OCI-LY7 (cell line): ENCODE measurements at regions not wholly inside any gene's neighbourhood (a gene's known extent, or its start where the extent isn't known, plus 50 kb on each side); places are given as distances from the start of the nearest gene placed in this dataset. TPM values are rescaled to one million over a fixed set of nuclear protein-coding genes. Genes with fewer than 3 reads are reported as not detected.

Experiments used
- BruUV-seq: library from RNA; stranded (reverse); fragments of 400-500 nt; replicated peaks from 2 replicates; lab custom pipeline; 2021; lab: Mats Ljungman, UMichigan
- CTCF ChIA-PET: fragments of 300-600 bp; sonication (Branson Sonifier 250); formaldehyde crosslinking; loops from one replicate; lab custom pipeline; 2022; ENCODE audit warnings: antibody characterized with exemption; ENCODE audit not compliant: unreplicated experiment; lab: Charles Lee
- POLR2A ChIA-PET: fragments of 300-600 bp; sonication (Branson Sonifier 250); formaldehyde crosslinking; loops from one replicate; lab custom pipeline; 2022; ENCODE audit warnings: antibody characterized with exemption; lab: Charles Lee
- DNase-seq: peaks from one replicate; pipeline ENCODE4 v3.0.0-alpha.2; 2015; ENCODE audit warnings: low spot score
- H2AFZ ChIP-seq: fragments of 200-600 bp; sonication (generic), shearing (Covaris generic); 2 replicates; pipeline ENCODE4 v1.6.1; 2014; ENCODE audit warnings: mild to moderate bottlenecking, antibody characterized with exemption, low read length, moderate library complexity
- H3K27ac ChIP-seq: fragments of 200-600 bp; sonication (generic); 2 replicates; pipeline ENCODE4 v1.5.1; 2014; ENCODE audit warnings: mixed run types, low read depth, mild to moderate bottlenecking, moderate library complexity, low read length, inconsistent platforms; ENCODE audit not compliant: poor library complexity, severe bottlenecking
- H3K36me3 ChIP-seq: fragments of 200-600 bp; sonication (generic); 2 replicates; pipeline ENCODE4 v1.6.1; 2014; ENCODE audit warnings: mild to moderate bottlenecking, antibody characterized with exemption, low read length, moderate library complexity, mixed read lengths; ENCODE audit not compliant: insufficient read depth
- H3K4me1 ChIP-seq: fragments of 200-600 bp; sonication (generic); 2 replicates; pipeline ENCODE4 v1.5.1; 2014; ENCODE audit warnings: mild to moderate bottlenecking, low read length; ENCODE audit not compliant: insufficient read depth, poor library complexity, severe bottlenecking
- H3K4me2 ChIP-seq: fragments of 200-600 bp; sonication (generic); 2 replicates; pipeline ENCODE4 v1.6.1; 2014; ENCODE audit warnings: mild to moderate bottlenecking, low read length
- H3K4me3 ChIP-seq: fragments of 200-600 bp; sonication (generic); 2 replicates; pipeline ENCODE4 v1.5.1; 2014; ENCODE audit warnings: mild to moderate bottlenecking, low read depth, low read length; ENCODE audit not compliant: poor library complexity, severe bottlenecking
- H3K79me2 ChIP-seq: fragments of 200-600 bp; sonication (generic); 2 replicates; pipeline ENCODE4 v1.6.1; 2016; ENCODE audit warnings: low read depth, mild to moderate bottlenecking, low read length, moderate library complexity, mixed read lengths; ENCODE audit not compliant: insufficient read depth
- H3K9me2 ChIP-seq: fragments of 200-600 bp; sonication (generic); 2 replicates; pipeline ENCODE4 v1.6.1; 2016; ENCODE audit warnings: mild to moderate bottlenecking, low read length, mixed read lengths; ENCODE audit not compliant: insufficient read depth
- H3K9me3 ChIP-seq: fragments of 200-600 bp; sonication (generic); 2 replicates; pipeline ENCODE4 v1.6.1; 2014; ENCODE audit warnings: mild to moderate bottlenecking, mixed run types, low read length, mixed read lengths
- H4K20me1 ChIP-seq: fragments of 200-600 bp; sonication (generic); 2 replicates; pipeline ENCODE4 v1.6.1; 2014; ENCODE audit warnings: mild to moderate bottlenecking, antibody characterized with exemption, low read length, moderate library complexity, mixed read lengths; ENCODE audit not compliant: insufficient read depth
- EZH2phosphoT487 ChIP-seq: fragments of 200-600 bp; sonication (generic); IDR thresholded peaks from 2 replicates; pipeline ENCODE4 v1.6.1; 2018; ENCODE audit warnings: low read depth, borderline replicate concordance, mild to moderate bottlenecking, mixed run types, antibody characterized with exemption, low read length, moderate library complexity, mixed read lengths
- intact Hi-C: fragments of 100-400 bp; cut with micrococcal nuclease; formaldehyde crosslinking; loops from one replicate; pipeline ENCODE4 v1.10.0; 2022; ENCODE audit not compliant: unreplicated experiment
- microRNA-seq: library from miRNA; unstranded; fragments of <30 nt; microRNA quantifications from one replicate; pipeline ENCODE4 v1.2.0, GENCODE V29; 2022; ENCODE audit warnings: borderline replicate concordance
- small RNA-seq: library from RNA; depleted of rRNA; stranded (forward); fragments of <200 nt; gene quantifications from one replicate; pipeline ENCODE3, GENCODE V24; 2014
- TF ChIP-seq, protein P1 (sequence below): fragments of 200-600 bp; sonication (generic); conservative IDR thresholded peaks from 2 replicates; pipeline ENCODE4 v1.5.1; 2014; ENCODE audit warnings: mild to moderate bottlenecking, antibody characterized with exemption, low read length, moderate library complexity, mixed read lengths

- TF ChIP-seq, protein P1, sequence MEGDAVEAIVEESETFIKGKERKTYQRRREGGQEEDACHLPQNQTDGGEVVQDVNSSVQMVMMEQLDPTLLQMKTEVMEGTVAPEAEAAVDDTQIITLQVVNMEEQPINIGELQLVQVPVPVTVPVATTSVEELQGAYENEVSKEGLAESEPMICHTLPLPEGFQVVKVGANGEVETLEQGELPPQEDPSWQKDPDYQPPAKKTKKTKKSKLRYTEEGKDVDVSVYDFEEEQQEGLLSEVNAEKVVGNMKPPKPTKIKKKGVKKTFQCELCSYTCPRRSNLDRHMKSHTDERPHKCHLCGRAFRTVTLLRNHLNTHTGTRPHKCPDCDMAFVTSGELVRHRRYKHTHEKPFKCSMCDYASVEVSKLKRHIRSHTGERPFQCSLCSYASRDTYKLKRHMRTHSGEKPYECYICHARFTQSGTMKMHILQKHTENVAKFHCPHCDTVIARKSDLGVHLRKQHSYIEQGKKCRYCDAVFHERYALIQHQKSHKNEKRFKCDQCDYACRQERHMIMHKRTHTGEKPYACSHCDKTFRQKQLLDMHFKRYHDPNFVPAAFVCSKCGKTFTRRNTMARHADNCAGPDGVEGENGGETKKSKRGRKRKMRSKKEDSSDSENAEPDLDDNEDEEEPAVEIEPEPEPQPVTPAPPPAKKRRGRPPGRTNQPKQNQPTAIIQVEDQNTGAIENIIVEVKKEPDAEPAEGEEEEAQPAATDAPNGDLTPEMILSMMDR = no peak
- no peak for TF ChIP-seq EZH2phosphoT487
- BruUV-seq = no TSS peak
- H2AFZ ChIP-seq = no peak overlapping the region
- H3K9me2 ChIP-seq = no peaks in the 10 kb centered on the region
- intact Hi-C loops = no loop called here
- H3K4me3 ChIP-seq = no peak overlapping the region
- no peaks in the 10 kb centered on the region for H4K20me1 ChIP-seq
- no peaks in the 10 kb centered on the region for H3K9me3 ChIP-seq
- ChIA-PET POLR2A (interaction anchor here (0.7 kb wide), 1 partner anchor 807 kb away, joined by 3 read pairs; no protein-coding TSS in a partner anchor), CTCF (no interaction called here)
- no peaks in the 10 kb centered on the region for H3K36me3 ChIP-seq
- DNase-seq = no peak
- no peak overlapping the region for H3K4me2 ChIP-seq
- H3K4me1 ChIP-seq = no peaks in the 10 kb centered on the region
- H3K79me2 ChIP-seq = no peaks in the 10 kb centered on the region
- no peak overlapping the region for H3K27ac ChIP-seq
These were observed 51.0 kb upstream of the F3 start for GRCh38 chr1:94592571-94592920.

DNA sequence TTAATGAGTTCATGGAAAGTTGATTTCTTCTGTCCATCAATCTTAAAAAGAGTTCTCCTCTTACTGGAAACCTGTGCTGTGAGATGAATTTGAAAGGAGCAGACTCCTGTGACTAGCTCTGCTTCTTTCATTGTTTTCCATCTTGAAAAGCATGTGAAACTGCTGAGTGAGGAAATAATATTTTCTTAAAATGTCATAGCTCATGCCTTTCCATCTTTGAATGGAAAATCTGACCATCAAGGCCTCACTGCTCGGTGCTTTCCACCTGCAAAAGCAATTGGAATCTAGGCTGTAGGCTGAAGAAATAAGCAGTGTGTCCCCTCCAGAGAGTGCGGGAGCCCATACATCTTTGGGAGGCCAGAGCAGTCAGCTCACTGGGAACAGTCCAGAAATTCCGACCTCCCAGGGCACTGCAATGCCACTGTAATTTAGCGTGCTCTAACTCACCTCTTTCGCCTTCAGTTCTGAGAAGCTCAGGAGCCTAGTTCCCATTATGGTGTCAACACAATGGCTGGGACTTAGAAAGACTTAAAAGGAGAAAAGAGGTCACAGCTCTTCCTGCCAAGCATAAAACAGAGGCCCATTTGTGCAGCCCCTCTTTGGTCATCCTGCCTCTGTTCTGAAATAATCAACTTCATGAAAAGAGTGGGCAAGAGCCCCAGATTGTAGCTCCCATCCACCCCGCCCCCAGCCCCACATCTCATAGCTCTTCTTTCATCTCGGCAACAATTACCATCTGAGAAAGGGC, 50.4 kb upstream of the F3 start:
- Histone ChIP-seq H3K27ac (no peak overlapping the region), H3K9me2 (no peaks in the 10 kb centered on the region), H3K4me2 (no peak overlapping the region), H3K4me1 (no peaks in the 10 kb centered on the region), H3K9me3 (no peaks in the 10 kb centered on the region), H3K79me2 (no peaks in the 10 kb centered on the region), H2AFZ (no peak overlapping the region), H3K36me3 (no peaks in the 10 kb centered on the region), H3K4me3 (no peak overlapping the region), H4K20me1 (no peaks in the 10 kb centered on the region)
- intact Hi-C loops = no loop called here
- no peak for TF ChIP-seq EZH2phosphoT487
- TF ChIP-seq, protein P1 = no peak
- no peak for DNase-seq
- POLR2A ChIA-PET = interaction anchor here (0.7 kb wide), 1 partner anchor 807 kb away, joined by 3 read pairs; no protein-coding TSS in a partner anchor
- no TSS peak for BruUV-seq
- CTCF ChIA-PET = no interaction called here

Small RNA genes lying in the stretch of these regions (microRNA-seq; reads per million reads assigned to microRNA genes)
- not detected for gene MIR378G

Small RNA genes lying in the stretch of these regions (small RNA-seq; reads per million reads assigned to genes)
- gene MIR378G = not detected
